Mesenteric fat pad (tissue), 1 donor: ENCODE measurements at regions not wholly inside any gene's neighbourhood (a gene's known extent, or its start where the extent isn't known, plus 50 kb on each side); places are given as distances from the start of the nearest gene placed in this dataset.
"Not testable (repeated sequence)": the region's sequence is repeated elsewhere in the genome, so short reads cannot be mapped to it uniquely, and the experiment has no call there.

Experiments
- DNase-seq: peaks from one replicate; pipeline ENCODE4 v3.0.0-alpha.2; 2020; ENCODE audit warnings: low spot score
- donor health status: DM: yes; HTN: yes; CAD: no.

DNA sequence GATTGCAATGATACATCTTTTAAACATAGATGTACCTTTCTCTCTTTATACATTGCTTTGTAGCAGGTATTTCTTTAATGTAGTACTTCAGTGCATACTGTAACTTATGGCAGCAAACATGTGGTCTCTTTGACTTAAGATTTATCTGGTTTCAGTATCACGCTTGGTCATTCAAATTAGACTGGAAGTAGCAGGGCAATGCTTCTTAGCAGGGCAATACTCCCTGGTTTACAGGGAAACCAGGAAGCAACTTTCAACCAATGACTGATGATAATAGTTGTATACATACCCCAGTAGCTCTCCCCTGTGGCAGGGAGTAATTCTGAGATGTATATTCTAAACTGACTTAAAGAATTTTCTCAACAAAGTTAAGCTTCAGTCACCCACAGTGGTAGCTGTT is 761.1 kb upstream of the CDH10 start:
- no peak for DNase-seq

DNA sequence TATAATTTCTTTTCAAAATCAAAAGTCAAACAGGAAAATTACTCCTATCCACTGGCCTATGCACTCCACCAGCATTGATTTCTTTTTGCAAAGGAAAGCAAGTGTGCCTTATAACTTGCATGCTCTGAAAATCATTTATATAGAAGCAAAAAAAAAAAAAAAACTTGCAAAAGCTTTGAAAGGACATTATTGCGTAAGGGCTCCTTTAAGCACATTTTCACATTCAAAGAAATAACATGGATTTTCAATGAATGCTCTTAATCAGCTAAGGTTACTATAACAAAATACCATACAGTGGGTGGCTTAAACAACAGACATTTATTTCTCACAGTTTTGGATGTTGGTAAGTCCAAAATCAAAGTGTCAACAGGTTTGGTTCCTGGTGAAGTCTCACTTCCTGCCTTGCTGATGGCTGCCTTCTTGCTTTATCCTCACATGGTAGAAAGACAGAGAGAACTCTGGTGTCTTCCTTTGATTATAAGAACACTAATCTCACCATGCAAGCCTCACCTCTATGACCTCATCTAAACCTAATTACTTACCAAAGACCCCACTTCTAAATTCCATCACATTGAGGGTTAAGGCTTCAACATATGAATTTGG is 755.2 kb upstream of the CDH10 start:
- DNase-seq: no peak

DNA sequence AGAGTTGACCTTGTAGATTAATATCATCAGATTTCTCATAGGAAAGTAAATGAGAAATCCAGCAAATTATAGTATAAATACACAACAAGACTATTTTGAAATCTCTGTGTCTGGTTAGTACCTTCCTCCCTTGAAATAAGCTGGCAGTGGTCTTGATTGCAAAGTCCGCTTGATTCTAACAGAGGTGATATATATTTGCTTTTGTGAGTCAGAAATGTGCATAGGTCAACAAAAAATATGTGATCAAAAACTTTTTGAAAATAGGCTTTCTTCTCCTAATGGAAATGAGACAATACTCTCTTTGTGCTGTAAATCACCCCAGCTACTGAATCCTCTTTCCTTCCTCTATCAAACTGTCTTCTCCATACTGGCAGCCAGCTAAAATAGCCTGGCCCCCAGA is 749.2 kb upstream of the CDH10 start:
- DNase-seq: no peak

GRCh38 chr5:25393256-25393655 is 748.5 kb upstream of the CDH10 start:
- no peak for DNase-seq

- no peak for DNase-seq
These were observed 743.2 kb upstream of the CDH10 start for GRCh38 chr5:25387953-25388352.

- no peak for DNase-seq
These were observed 718.0 kb upstream of the CDH10 start for GRCh38 chr5:25362799-25363198.

DNA sequence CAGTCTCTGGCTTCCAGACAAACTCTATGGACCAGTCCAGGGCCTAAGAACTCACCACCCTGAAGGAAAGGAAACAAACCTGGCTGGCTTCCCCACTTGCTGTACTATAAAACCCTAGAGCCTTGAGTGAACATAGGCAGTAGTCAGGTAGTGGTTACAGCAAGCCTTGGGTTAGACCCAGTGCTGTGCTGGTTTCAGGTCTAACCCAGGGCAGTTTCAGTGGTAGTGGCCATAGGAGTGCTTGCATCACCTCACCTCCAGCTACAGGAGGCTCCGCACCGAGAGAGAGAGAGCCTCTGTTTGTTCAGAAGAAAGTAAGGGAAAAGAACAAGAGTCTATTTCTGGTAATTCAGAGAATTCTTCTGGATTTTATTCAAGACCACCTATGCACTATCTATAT is 714.1 kb upstream of the CDH10 start:
- no peak for DNase-seq

GRCh38 chr5:25357605-25358004 is 712.8 kb upstream of the CDH10 start:
- DNase-seq: no peak

- no peak for DNase-seq
These were observed 705.0 kb upstream of the CDH10 start for GRCh38 chr5:25349746-25350145.

DNA sequence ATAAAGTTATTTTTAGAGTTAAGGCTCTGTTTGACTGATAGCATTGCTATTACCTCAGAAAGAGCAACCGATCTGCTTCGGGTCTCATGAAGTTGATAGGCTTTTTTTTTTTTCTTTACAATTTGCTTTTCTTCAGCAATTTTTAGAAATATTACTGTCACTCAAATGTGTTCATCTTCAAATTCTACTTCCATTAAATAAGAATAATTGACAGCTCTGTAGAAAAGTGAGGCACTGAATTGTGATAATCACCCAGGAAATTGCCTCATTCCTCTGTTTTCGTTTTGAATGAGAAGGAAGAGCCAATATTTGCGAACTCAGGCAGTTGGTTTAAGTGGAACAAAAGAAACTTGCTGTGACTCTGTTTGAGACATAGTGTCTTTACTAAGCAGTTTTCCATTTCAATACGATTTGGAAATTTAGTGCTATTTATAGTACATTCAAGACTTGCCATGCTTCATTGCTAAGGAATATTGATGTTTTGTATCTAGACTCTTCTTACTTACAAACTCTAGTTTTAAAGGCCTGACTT is 700.5 kb upstream of the CDH10 start:
- no peak for DNase-seq

- no peak for DNase-seq
These were observed 694.8 kb upstream of the CDH10 start for GRCh38 chr5:25339541-25339940.

GRCh38 chr5:25334350-25334749 is 689.6 kb upstream of the CDH10 start:
- DNase-seq: no peak

- DNase-seq: no peak
These were observed 685.9 kb upstream of the CDH10 start for GRCh38 chr5:25330721-25331120.

- DNase-seq: no peak
These were observed 682.4 kb upstream of the CDH10 start for GRCh38 chr5:25327172-25327571.

- no peak for DNase-seq
These were observed 657.1 kb upstream of the CDH10 start for GRCh38 chr5:25301836-25302235.

GRCh38 chr5:25295067-25295466 is 650.3 kb upstream of the CDH10 start:
- no peak for DNase-seq

DNA sequence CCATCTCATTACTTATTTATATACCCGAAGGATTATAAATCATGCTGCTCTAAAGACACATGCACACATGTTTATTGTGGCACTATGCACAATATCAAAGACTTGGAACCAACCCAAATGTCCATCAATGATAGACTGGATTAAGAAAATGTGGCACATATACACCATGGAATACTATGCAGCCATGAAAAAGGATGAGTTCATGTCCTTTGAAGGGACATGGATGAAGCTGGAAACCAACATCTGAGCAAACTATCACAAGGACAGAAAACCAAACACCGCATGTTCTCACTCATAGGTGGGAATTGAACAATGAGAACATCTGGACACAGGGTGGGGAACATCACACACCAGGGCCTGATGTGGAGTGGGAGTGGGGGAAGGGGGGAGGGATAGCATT is 645.0 kb upstream of the CDH10 start:
- not testable (repeated sequence) for DNase-seq

DNA sequence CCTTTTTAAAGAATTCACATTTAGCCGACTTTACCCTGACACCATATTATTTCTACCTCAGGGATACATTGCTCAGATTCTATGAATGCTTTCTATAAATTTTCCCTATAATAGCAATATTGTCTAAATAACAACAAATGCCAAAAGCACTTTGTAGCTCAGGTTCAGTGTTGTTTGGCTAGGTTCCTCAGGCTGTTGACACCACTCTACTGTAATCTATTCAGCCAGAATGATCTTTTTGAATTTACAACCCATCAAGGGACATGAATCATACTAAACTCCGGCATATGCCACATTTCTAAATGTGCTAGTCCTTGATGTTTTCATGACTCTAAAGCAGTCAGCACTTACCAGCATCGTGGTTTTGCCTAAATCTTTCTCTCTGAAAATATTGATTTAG is 641.5 kb upstream of the CDH10 start:
- DNase-seq: no peak

DNA sequence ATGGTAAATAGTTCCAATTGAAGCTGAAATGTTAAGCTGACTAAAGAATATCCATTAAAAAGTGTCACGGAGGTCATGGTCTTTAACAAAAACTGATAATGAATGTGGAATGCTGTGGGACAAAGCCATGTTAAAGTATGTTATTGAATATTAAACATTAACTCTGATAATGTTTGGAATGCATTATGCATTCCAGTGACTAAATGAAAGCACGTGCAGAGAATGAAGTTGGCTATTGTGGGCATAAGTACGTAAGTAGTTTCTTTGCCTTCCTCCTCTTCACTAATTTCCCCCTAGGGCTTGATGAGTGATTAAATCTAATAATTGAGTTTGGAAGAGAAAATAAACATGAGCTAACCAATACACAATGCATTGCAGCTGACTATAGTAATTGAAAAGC is 640.4 kb upstream of the CDH10 start:
- no peak for DNase-seq

DNA sequence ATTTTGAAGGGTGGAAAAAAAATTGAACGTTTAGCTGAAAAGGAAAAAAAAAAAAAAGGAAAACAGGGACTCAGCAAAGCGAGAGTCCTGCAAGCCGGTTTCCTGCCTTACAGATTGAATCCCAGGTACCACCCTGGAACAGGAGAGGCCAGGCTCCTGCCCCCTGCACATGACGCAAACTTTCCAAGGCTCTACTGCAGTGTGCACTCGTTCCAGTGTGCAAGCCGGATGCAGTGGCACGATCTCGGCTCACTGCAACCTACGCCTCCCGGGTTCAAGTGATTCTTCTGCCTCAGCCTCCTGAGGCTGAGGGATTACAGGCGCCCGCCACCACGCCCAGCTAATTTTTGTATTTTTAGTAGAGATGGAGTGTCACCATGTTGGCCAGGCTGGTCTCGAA is 618.7 kb upstream of the CDH10 start:
- not testable (repeated sequence) for DNase-seq

- DNase-seq: no peak
These were observed 617.4 kb upstream of the CDH10 start for GRCh38 chr5:25262221-25262620.

DNA sequence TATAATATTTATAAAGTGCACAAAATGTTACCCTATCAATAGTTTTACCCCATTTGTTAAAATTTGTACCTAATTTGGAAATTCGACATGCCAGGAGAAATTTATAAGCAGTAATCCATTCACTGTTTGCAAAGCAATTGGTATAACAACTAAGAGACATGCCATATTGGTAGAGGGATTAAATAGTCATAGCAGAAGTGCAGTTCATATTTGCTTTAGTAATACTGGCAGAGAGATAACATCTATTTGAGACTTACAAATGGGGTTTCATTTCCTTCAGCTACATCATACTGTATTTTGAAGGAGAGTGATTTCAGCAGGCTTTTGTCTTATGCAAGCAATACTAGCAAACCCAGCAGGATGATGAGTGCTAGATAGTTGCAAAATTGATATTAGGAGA is 610.4 kb upstream of the CDH10 start:
- no peak for DNase-seq

GRCh38 chr5:25241981-25242380 is 597.2 kb upstream of the CDH10 start:
- DNase-seq: no peak

DNA sequence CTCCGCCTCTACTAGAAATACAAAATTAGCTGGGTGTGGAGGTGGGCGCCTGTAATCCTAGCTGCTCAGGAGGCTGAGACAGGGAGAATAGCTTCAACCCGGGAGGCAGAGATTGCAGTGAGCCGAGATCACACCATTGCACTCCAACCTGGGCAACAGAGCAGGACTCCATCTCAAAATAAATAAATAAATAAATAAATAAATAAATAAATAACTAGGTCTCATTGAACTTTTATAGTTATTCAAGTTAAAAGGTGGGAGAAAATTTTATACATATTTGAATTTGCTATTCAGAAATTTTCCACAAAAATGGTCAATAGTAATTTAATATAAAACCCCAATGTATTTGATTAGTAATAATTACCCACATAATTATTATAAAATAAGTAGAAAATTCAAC is 593.9 kb upstream of the CDH10 start:
- DNase-seq: not testable (repeated sequence)
